ENCODE measurements at regions not wholly inside any gene's neighbourhood (a gene's known extent, or its start where the extent isn't known, plus 50 kb on each side); places are given as distances from the start of the nearest gene placed in this dataset.
A peak's percentile ranks its signal among the peaks of the same experiment; 100 is the strongest.

DNA sequence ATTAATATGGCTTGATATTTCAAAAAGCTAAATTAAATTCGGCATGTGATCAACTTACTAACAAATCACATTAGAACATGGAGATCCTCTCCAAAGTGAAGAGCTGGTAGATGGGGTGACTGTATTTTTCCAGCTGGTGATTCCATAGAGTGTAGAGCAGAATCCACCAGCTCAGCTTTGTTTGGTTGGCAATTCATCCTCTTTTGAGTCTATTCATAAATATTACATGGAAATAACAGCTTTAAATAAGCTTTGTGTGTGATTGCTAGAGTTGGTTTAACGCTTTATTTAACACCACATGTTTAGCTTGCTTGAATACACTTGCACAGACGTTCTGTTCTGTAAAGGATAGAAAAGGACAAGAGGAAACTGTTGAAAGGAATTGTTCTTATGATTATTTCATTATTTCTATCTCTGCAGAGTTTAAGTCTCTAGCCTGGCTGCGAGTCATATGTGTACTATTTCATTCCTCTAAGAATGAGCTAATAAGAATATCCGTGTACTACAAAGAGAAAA, 738.3 kb upstream of the KIRREL3 start:
- 75% methylated on average over 5 of the region's 5 CpGs for WGBS
- Histone ChIP-seq H3K4me3 (no peak overlapping the region), H3K9me3 (no peaks in the 10 kb centered on the region), H3K27me3 (no peaks in the 10 kb centered on the region), H3K36me3 (no peaks in the 10 kb centered on the region), H3K4me1 (no peaks in the 10 kb centered on the region), H3K27ac (replicated peaks in 1 of 4) (no peak overlapping the region)
- no peak for DNase-seq (ENCODE audit: extremely low spot score)
- intact Hi-C loops (cut with DNase I): no loop called here
- TF ChIP-seq POLR2A (IDR thresholded peaks at IDR 0.05; ENCODE audit: low read depth): no peak
- TF ChIP-seq, protein P1, sequence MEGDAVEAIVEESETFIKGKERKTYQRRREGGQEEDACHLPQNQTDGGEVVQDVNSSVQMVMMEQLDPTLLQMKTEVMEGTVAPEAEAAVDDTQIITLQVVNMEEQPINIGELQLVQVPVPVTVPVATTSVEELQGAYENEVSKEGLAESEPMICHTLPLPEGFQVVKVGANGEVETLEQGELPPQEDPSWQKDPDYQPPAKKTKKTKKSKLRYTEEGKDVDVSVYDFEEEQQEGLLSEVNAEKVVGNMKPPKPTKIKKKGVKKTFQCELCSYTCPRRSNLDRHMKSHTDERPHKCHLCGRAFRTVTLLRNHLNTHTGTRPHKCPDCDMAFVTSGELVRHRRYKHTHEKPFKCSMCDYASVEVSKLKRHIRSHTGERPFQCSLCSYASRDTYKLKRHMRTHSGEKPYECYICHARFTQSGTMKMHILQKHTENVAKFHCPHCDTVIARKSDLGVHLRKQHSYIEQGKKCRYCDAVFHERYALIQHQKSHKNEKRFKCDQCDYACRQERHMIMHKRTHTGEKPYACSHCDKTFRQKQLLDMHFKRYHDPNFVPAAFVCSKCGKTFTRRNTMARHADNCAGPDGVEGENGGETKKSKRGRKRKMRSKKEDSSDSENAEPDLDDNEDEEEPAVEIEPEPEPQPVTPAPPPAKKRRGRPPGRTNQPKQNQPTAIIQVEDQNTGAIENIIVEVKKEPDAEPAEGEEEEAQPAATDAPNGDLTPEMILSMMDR (IDR thresholded peaks at IDR 0.05): no peak
- no peak for TF ChIP-seq POLR2AphosphoS5 (IDR thresholded peaks at IDR 0.05)
- TF ChIP-seq EP300 (IDR thresholded peaks at IDR 0.05): no peak

DNA sequence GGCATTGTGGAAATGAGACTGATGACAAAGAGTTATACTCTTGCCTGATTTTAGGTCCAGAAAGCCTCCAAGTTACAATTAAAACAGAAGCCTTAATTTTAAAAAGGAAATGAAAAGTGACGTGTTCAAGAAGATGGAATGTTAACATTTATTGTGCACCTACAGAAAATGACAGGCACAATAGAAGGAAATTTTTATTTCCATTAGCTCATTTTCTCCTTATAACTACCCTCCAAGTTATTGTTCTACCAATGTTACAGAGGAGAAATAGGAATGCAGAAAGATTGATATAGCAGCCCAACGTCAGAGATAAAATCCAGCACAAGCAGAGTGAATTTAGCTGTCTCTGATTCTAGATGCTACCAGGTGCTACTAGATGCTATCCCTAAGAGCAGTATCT, 736.9 kb upstream of the KIRREL3 start:
- intact Hi-C loops (cut with DNase I): no loop called here
- no peaks in the 10 kb centered on the region for H3K9me3 ChIP-seq
- no peaks in the 10 kb centered on the region for H3K36me3 ChIP-seq
- no peak for DNase-seq (ENCODE audit: extremely low spot score)
- no peak for TF ChIP-seq POLR2A (IDR thresholded peaks at IDR 0.05; ENCODE audit: low read depth)
- no peak for TF ChIP-seq POLR2AphosphoS5 (IDR thresholded peaks at IDR 0.05)
- H3K4me1 ChIP-seq: no peaks in the 10 kb centered on the region
- H3K4me3 ChIP-seq: no peak overlapping the region
- no peaks in the 10 kb centered on the region for H3K27me3 ChIP-seq
- 71% methylated on average over 2 of the region's 2 CpGs for WGBS
- no peak overlapping the region for H3K27ac ChIP-seq (replicated peaks in 1 of 4)

DNA sequence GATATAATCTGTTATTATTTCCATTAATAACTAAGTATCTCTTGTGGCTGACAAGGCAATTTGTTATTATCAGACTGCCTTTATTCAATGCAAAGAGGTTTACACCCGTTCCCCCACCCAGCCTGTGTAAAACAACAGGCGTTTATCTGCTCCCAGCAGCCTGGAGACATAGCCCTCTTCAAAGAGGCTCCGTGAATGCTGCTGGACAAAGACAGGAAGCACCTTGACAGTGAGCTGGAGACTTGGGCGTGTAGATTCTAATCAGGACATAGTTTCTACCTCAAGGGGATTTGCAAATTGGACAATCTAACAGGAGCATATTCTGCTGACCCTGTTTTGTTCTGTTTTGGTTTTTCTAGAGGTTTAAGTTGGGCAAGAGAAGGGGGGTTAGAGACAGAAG, 733.0 kb upstream of the KIRREL3 start:
- H3K27me3 ChIP-seq: no peaks in the 10 kb centered on the region
- no peak for DNase-seq (ENCODE audit: extremely low spot score)
- H3K27ac ChIP-seq (replicated peaks in 1 of 4): no peak overlapping the region
- H3K4me3 ChIP-seq: no peak overlapping the region
- WGBS: 19% methylated on average over 4 of the region's 4 CpGs
- no peaks in the 10 kb centered on the region for H3K4me1 ChIP-seq
- H3K36me3 ChIP-seq: no peaks in the 10 kb centered on the region
- TF ChIP-seq, protein P1 (IDR thresholded peaks at IDR 0.05): no peak
- TF ChIP-seq POLR2AphosphoS5 (IDR thresholded peaks at IDR 0.05) (peak in 1 of 2 donors; percentile 37), EP300 (IDR thresholded peaks at IDR 0.05) (no peak), POLR2A (IDR thresholded peaks at IDR 0.05; ENCODE audit: low read depth) (no peak)
- no peaks in the 10 kb centered on the region for H3K9me3 ChIP-seq
- intact Hi-C loops (cut with DNase I): no loop called here

DNA sequence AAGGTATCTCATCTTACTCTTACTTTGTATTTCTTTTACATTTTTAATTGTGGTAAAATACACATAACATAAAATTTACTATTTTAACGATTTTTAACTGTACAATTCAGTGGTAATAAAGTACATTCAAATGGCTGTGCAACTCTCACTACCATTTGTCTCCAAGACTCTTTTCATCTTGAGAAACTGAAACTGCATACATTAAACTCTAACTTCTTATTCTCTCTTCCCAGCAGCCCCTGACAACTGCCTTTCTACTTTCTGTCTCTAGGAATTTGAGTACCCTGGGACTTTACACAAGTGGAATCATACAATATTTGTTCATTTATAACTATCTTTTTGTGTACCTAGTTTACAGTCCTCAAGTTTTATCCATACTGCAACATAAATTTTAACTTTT, 725.8 kb upstream of the KIRREL3 start:
- DNase-seq (ENCODE audit: extremely low spot score): no peak
- H3K27me3 ChIP-seq: no peaks in the 10 kb centered on the region
- no peaks in the 10 kb centered on the region for H3K9me3 ChIP-seq
- no peaks in the 10 kb centered on the region for H3K36me3 ChIP-seq
- no peak overlapping the region for H3K27ac ChIP-seq (replicated peaks in 1 of 4)
- WGBS: 55% methylated on average over 1 of the region's 1 CpG
- H3K4me1 ChIP-seq: no peaks in the 10 kb centered on the region
- no peak overlapping the region for H3K4me3 ChIP-seq
- TF ChIP-seq, protein P1 (IDR thresholded peaks at IDR 0.05): no peak
- TF ChIP-seq EP300 (IDR thresholded peaks at IDR 0.05) (no peak), POLR2A (IDR thresholded peaks at IDR 0.05; ENCODE audit: low read depth) (no peak), POLR2AphosphoS5 (IDR thresholded peaks at IDR 0.05) (no peak)
- intact Hi-C loops (cut with DNase I): no loop called here

DNA sequence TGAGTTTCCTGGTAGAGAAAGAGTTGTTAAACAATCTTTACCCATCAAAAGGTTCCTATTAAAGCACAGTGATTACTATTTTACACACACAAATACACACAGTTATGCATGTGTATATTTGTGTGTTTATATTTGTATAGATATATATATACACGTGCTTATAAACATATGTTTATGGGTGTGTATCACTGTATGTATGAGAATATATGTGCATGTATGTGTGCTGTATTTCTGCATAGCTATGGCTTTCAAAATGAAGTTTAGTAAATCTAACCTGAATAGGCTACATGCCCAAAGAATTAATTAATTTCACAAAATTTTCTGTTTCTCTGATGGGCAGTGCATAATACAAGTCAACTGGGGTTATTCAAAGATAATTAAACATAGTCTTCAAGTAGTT, 723.1 kb upstream of the KIRREL3 start:
- 68% methylated on average over 1 of the region's 1 CpG for WGBS
- intact Hi-C loops (cut with DNase I): no loop called here
- TF ChIP-seq EP300 (IDR thresholded peaks at IDR 0.05) (no peak), POLR2AphosphoS5 (IDR thresholded peaks at IDR 0.05) (no peak), POLR2A (IDR thresholded peaks at IDR 0.05; ENCODE audit: low read depth) (no peak)
- TF ChIP-seq, protein P1 (IDR thresholded peaks at IDR 0.05): no peak
- Histone ChIP-seq H3K36me3 (no peaks in the 10 kb centered on the region), H3K4me1 (no peaks in the 10 kb centered on the region), H3K4me3 (no peak overlapping the region), H3K27me3 (no peaks in the 10 kb centered on the region), H3K27ac (replicated peaks in 1 of 4) (no peak overlapping the region), H3K9me3 (peaks cover 0 to 3% (median 0%) of the 10 kb centered on the region in 4 donors)
- DNase-seq (ENCODE audit: extremely low spot score): no peak
